Erythroblast (primary cell): ENCODE measurements at regions not wholly inside any gene's neighbourhood (a gene's known extent, or its start where the extent isn't known, plus 50 kb on each side); places are given as distances from the start of the nearest gene placed in this dataset.

Source experiments
- DNase-seq, 2 experiments: peaks; one replicate each; lab custom pipeline; 2025; lab: John Stamatoyannopoulos, UW
- GATA1 ChIP-seq: IDR thresholded peaks from 2 replicates; pipeline ENCODE4 v1.6.1; 2011; ENCODE audit warnings: low read depth, mild to moderate bottlenecking, control low read depth, low read length, moderate library complexity
- POLR2A ChIP-seq: IDR thresholded peaks from 2 replicates; pipeline ENCODE4 v1.6.1; 2011; ENCODE audit warnings: mild to moderate bottlenecking, low read length

DNA sequence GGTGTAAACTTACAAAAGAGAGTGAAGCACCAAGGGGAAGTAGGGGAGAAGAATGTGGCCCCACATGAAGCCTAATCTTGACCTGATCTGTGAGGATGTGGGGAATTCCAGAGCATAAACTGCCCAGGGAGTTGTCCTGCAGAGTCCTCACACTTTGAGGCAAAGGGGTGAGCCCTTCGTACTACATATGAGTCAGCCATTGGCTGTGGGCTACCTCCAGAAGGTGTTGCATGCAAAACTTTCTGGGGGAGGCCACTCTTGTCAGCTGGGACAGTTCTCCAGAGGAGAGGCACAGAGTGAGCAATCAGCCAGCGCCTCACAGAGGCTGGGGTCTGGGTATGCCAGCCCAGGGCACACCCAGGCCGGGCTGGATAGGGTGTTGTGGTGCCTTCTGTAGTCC, 98.1 kb upstream of the NMUR2 start:
- TF ChIP-seq GATA1 (no peak), POLR2A (no peak)
- no peak for DNase-seq

DNA sequence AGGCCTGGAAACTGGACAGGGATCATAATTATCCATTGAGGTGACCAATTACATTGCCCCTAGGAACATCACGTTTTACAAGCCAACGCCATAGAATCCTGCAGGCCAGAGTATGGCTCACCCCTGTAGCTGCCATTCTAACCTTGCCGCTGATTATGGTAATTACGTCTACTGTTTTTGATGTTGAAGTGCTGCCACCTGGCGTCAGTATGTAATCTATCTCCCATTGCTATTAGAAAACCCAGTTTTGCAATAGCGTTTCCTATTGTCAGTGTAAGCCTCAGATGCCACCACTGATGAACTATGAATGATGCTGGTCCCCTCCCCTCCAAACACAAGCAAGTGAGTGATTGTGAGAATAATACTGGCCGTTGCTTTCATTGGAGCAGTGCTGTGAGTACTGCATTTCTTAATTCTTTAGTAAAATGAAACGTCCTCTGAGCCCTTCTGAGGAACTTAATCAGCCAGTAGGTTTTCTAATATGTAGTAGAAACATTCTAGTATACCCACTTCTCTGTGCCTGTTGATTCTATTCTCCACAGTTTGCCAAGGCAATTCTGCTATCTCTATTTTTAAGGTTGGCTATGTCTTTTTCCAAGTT, 100.5 kb upstream of the NMUR2 start:
- DNase-seq, result peak; percentile 44 to 68
- TF ChIP-seq GATA1 (no peak), POLR2A (no peak)

DNA sequence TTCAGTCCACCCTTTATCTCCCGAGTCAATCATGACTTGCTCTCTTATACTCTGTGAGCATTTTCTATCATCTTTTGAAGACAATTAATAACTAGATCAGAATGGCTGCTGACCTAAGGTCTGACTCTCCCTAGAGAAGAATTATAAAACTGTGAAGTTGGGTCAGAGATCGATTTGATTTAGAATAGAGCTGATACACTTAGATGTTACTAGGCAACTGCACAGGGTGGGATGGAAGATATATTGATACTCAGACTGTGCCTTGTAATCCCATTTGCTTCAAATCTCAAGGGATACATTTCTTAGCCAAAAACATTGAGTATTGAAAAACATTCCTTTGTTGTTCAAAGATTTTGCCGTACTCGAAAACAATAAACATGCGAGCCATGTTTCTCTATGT, 106.0 kb upstream of the NMUR2 start:
- no peak for TF ChIP-seq POLR2A
- TF ChIP-seq GATA1, result no peak
- no peak for DNase-seq

DNA sequence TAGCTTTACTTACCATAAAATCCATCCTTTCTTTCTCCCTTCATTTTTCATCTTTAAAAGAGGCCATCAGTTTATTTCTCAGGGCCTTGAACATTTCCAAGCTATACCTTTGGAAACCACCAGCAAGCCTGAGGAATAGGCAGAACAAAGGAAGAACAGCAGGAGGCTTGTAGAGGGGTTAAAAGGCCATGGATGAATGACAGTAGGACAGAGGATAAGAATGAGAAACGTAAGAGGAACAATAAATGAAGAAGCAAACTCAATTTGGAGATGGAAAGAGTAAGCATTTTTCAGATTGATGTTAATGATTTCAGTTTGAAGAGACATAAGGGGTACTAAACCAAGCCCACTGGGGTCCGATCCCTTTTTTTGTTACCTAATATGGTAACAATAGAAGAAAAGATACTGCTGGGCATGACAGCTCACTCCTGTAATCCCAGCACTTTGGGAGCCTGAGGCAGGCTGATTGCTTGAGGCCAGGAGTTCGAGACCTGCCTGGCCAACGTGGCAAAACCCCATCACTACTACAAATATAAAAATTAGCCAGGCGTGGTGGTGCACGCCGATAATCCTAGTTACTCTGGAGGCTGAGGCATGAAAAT, 106.6 kb upstream of the NMUR2 start:
- TF ChIP-seq GATA1, result no peak
- TF ChIP-seq POLR2A, result no peak
- no peak for DNase-seq

DNA sequence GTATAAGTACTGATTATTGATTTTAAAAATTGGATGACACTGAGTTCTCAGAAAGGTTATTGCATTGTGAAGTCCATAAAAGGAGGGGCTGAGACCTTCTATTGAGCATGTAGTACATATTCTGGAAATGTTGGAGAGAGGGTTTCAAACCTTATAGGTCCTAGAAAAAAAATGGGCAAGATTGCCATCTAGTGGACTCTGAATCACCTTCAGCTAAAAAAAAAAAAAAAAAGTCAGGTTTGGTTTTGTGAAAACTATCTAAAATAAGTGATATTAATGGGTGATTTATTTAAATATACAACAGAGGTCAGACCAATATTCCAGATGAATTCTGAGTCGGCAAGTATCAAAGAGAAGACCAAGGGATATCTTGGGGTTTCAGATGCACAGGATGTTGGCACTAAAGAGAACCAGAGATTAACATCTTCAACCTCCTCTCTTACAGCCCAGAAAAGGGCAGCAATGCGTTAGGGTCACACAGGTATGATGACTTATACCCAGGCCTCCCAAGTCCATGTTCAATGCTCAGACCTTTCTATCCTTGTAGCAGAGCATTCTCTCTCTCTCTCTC, 109.8 kb upstream of the NMUR2 start:
- DNase-seq, result peak; percentile 1 to 22
- TF ChIP-seq POLR2A (no peak), GATA1 (no peak)

DNA sequence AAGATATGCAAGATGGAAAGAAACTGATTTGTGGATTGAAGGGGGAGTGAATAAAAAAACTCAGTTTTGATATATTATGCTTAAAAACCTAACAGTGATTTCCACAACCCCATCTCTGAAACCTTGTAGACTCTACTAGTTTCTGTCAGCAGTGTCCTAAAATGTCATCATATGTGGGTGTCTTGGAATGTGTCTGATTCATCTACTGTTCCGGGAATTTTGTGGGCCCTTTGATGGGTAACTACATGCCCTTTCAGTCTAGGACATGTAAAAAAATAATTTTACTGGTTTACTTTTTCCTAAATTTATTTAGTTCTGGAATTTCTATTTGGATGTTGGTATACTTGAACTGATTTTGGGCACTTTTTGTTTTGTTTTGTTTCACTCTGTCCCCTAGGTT, 118.9 kb upstream of the NMUR2 start:
- TF ChIP-seq GATA1 (no peak), POLR2A (no peak)
- no peak for DNase-seq

DNA sequence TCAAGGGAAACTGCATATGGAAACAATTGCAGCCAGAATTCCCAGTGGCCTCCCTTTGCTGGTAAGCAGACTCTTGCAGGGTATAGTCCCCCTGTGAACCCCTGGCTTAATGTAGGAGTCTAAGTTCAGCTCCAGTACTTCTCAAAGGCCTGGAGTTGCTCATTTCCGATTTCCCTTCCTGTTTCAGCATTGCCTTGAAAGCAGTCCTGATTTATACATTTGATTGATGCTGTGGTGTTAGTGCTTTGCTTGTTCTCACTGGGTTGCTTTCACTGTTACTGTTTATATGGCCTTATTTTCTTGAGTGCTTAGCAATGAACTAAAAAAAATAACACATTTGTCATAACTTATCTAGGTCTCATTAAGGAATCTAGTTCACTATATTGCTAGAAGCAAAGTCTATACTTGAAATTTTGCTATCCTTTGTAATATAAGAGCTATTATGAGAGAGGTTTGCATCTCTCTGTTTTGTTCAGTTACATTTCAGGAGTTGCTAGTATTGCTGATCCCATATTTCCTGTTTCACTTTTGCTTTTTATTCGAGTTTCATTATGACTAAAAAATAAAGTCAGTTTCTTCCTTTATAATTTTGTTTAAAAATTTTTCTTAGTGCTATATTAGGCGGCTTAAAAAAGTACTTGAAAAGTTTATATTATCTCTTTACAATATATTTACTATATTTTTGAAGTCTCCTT, 122.4 kb upstream of the NMUR2 start:
- DNase-seq, result no peak

DNA sequence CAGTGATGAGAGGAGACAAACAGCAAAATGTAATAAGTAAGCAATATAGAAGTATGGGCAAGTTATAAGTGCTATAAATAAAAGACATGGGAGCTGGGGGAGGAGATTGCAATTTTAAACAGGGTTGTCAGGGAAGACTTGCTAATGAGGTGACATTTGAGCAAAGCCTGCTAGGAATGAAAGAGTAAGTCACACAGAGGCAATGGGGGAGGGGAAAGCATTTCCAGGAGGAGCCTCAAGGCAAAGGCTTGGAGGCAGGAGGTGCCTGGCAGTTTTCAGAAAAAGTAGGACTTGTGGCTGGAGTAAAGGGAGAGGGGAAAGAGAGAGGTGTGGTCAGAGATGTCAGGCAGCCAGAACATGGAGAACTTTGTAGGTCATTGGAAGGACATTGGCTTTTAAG, 124.4 kb upstream of the NMUR2 start:
- no peak for DNase-seq
- TF ChIP-seq GATA1 (no peak), POLR2A (no peak)

More for the DNA sequence above, 122.4 kb upstream of the NMUR2 start:
- TF ChIP-seq POLR2A (no peak), GATA1 (no peak)

DNA sequence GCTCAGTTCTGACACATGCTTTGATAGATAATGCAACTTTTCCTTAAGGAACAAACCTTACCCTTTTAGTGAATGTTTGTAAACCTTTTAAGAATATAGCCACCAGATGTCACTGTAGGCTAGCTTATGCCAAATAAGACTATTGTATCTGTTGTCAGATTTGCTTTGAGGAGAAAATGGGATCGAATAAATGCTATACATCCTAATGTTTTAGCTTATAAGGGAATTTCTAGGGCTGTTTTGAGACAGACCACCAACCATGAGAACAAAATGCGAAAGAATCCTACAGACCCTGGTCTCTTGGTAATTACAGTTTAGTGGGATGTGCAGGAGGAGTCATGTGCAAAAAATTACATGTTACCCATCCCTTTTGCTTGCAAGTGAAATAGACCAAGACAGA, 127.6 kb upstream of the NMUR2 start:
- TF ChIP-seq POLR2A, result no peak
- no peak for TF ChIP-seq GATA1
- DNase-seq, result peak; percentile 35 to 58

DNA sequence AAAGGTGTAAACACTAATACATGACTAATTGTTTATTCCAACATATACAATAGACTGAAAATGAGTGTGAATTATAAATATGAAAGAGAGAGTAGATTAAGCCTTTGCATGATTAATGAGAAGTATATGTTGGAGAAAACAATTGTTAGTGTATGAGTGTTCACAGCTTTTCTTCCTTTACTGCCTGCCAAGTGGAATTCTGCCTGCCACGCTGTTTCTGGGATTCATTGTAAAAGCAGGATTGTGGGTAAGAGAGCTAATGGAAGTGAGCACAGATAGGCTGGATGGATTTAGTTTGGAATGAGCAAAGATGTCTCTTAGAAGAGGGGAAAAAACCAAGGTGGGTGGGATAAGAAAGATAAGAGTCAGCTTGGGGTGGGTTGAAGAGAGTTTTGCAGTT, 129.6 kb upstream of the NMUR2 start:
- no peak for DNase-seq
- TF ChIP-seq POLR2A, result no peak
- TF ChIP-seq GATA1, result no peak

DNA sequence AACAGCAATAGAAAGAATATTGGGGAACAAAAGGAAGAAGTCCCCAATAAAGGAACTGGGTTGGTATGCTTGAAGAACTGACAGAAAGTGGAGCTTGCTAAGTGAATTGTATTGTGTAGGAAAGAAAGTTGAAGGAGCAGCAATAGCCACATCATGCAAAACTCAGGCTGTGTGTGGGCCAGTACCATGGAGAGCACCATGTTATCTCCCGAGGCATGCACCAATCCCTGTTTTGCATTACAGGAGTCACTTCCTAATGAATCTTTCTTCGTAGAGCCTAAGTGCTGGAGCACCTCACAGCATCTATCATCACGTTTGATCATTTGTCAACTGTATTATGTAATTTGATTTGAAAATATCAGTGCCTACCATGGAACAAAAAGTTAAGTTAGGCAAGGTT, 137.7 kb upstream of the NMUR2 start:
- no peak for DNase-seq
- no peak for TF ChIP-seq GATA1
- no peak for TF ChIP-seq POLR2A

DNA sequence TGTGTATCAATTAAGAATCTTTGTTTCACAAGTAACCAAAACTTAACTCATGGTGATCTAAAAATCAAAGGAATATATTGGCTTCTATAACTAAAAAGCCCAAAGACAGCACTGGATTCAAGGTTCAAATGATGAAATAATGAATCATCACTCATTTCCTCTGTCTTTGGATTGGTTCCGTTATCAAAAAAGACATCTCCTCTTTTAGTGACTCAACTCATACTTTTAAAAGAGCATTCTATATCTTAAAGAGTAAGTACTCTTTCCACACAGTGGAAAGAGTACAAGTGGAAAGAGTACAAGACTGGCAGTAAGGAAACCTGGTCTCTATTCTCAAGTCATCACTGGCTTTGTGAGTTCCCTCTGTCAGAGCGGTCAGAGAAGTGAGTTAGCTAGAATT, 141.4 kb upstream of the NMUR2 start:
- TF ChIP-seq GATA1, result no peak
- TF ChIP-seq POLR2A, result no peak
- no peak for DNase-seq

DNA sequence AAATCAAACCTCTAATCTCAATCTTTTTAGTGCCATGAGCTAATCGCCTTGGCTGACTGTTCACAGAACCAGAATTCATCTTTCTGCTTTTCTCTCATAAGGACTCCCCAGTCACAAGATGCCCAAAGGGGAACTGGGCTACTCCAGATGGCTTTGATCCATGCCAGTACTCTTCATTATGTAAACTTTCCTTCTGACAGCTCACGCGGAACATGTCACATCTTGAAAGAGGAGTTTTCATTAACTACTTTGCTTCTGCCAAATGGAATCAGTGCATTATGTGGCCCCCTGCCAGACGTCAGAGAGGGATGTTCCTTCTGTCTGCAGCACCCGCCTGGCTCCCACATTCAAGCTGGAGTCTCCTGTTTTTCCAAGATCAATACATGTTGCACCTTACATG, 142.1 kb upstream of the NMUR2 start:
- no peak for TF ChIP-seq POLR2A
- no peak for TF ChIP-seq GATA1
- DNase-seq, result no peak

DNA sequence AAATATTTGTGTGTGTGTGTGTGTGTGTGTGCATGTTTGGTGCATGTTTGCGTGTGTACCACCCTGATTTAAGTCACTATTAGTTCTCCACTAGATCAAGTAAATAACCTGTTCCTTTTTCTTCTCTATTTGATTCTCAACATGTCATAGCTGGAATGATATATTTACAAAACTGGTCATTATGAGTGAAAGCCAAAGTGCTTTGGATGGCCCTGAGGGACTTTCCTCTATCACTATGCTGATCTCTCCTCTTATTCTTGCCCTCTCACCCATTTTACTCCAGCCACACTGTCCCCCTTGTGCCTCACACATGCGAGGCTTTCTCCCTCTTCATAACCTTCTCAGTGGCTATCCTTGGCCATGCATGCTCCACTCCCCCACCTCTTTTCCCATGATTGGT, 144.6 kb upstream of the NMUR2 start:
- no peak for TF ChIP-seq POLR2A
- TF ChIP-seq GATA1, result no peak
- no peak for DNase-seq
